SU-DHL-6 (cell line): ENCODE measurements at regions not wholly inside any gene's neighbourhood (a gene's known extent, or its start where the extent isn't known, plus 50 kb on each side); places are given as distances from the start of the nearest gene placed in this dataset.

Source experiments
- H2AFZ ChIP-seq: fragments of 200-600 bp; sonication (generic); 2 replicates; pipeline ENCODE4 v1.6.1; 2014; ENCODE audit warnings: low read depth, mild to moderate bottlenecking, moderate library complexity, mixed read lengths, antibody characterized with exemption, low read length; ENCODE audit not compliant: severe bottlenecking
- H3F3A ChIP-seq: fragments of 200-600 bp; shearing (Covaris generic); 2 replicates; pipeline ENCODE4 v1.6.0; 2016; ENCODE audit warnings: antibody characterized with exemption, mild to moderate bottlenecking; ENCODE audit not compliant: insufficient read depth
- H3K27ac ChIP-seq: fragments of 200-600 bp; sonication (generic); 2 replicates; pipeline ENCODE4 v1.5.1; 2016; ENCODE audit warnings: low read depth, mild to moderate bottlenecking, low read length, moderate library complexity, mixed read lengths
- H3K27me3 ChIP-seq: fragments of 200-600 bp; sonication (generic), shearing (Covaris generic); 2 replicates; pipeline ENCODE4 v1.6.0; 2014; ENCODE audit warnings: mild to moderate bottlenecking, low read length
- H3K36me3 ChIP-seq: fragments of 200-600 bp; sonication (generic); 2 replicates; pipeline ENCODE4 v1.6.1; 2014; ENCODE audit warnings: mild to moderate bottlenecking, low read length, mixed read lengths
- H3K4me2 ChIP-seq: fragments of 300-600, 200-600 bp; shearing (Covaris generic), sonication (generic); 2 replicates; pipeline ENCODE4 v1.6.0; 2014; ENCODE audit warnings: low read length, low read depth, mild to moderate bottlenecking; ENCODE audit not compliant: poor library complexity, severe bottlenecking
- H3K4me3 ChIP-seq: fragments of 200-600 bp; sonication (generic); 2 replicates; pipeline ENCODE4 v1.5.1; 2014; ENCODE audit warnings: antibody characterized with exemption, low read length, mild to moderate bottlenecking, mixed read lengths; ENCODE audit not compliant: insufficient read depth, poor library complexity, severe bottlenecking
- H3K79me2 ChIP-seq: fragments of 200-600 bp; sonication (generic); 2 replicates; pipeline ENCODE4 v1.6.1; 2014; ENCODE audit warnings: mild to moderate bottlenecking, low read length, moderate library complexity; ENCODE audit not compliant: insufficient read depth
- H3K9ac ChIP-seq: fragments of 200-600 bp; sonication (generic); 2 replicates; pipeline ENCODE4 v1.7.0; 2014; ENCODE audit warnings: mild to moderate bottlenecking, low read length
- H3K9me2 ChIP-seq: fragments of 200-600 bp; sonication (generic); replicated peaks from 2 replicates; pipeline ENCODE4 v1.6.1; 2014; ENCODE audit warnings: low read length; ENCODE audit not compliant: insufficient read depth
- H3K9me3 ChIP-seq: fragments of 200-600 bp; sonication (generic); 2 replicates; pipeline ENCODE4 v1.6.1; 2014; ENCODE audit warnings: low read length, mixed read lengths; ENCODE audit not compliant: insufficient read depth
- H4K20me1 ChIP-seq: fragments of 200-600 bp; sonication (generic); 2 replicates; pipeline ENCODE4 v1.6.1; 2014; ENCODE audit warnings: low read depth, mild to moderate bottlenecking, antibody characterized with exemption, low read length, moderate library complexity, mixed read lengths
- CTCF ChIP-seq: fragments of 200-600 bp; sonication (generic); IDR thresholded peaks from one replicate; pipeline ENCODE4 v1.5.1; 2017; ENCODE audit warnings: antibody characterized with exemption, mild to moderate bottlenecking, low read length, moderate library complexity; ENCODE audit not compliant: insufficient read depth, poor library complexity, severe bottlenecking
- EZH2phosphoT487 ChIP-seq: fragments of 200-600 bp; sonication (generic), shearing (Covaris generic); conservative IDR thresholded peaks from 2 replicates; pipeline ENCODE4 v1.6.1; 2018; ENCODE audit warnings: mild to moderate bottlenecking, antibody characterized with exemption, low read length, moderate library complexity, mixed read lengths

GRCh38 chr4:180280726-180281297 lies 1962.4 kb upstream of the TENM3 start:
- Histone ChIP-seq H2AFZ (no peak overlapping the region), H3F3A (no peaks in the 10 kb centered on the region), H3K9ac (no peak overlapping the region), H3K36me3 (no peaks in the 10 kb centered on the region), H3K9me3 (no peaks in the 10 kb centered on the region), H3K4me2 (no peak overlapping the region), H3K27ac (no peak overlapping the region), H3K4me3 (no peak overlapping the region), H3K79me2 (no peaks in the 10 kb centered on the region), H3K27me3 (no peaks in the 10 kb centered on the region), H3K9me2 (no peaks in the 10 kb centered on the region), H4K20me1 (no peaks in the 10 kb centered on the region)
- TF ChIP-seq CTCF (no peak), EZH2phosphoT487 (no peak)

- H3K27ac ChIP-seq: no peak overlapping the region
- H3K36me3 ChIP-seq: no peaks in the 10 kb centered on the region
- no peak overlapping the region for H3K9ac ChIP-seq
- H3K9me3 ChIP-seq: no peaks in the 10 kb centered on the region
- H3K4me3 ChIP-seq: no peak overlapping the region
- H3K4me2 ChIP-seq: no peak overlapping the region
- H3K79me2 ChIP-seq: no peaks in the 10 kb centered on the region
- no peaks in the 10 kb centered on the region for H3F3A ChIP-seq
- no peaks in the 10 kb centered on the region for H3K27me3 ChIP-seq
- no peak overlapping the region for H2AFZ ChIP-seq
- TF ChIP-seq EZH2phosphoT487: no peak
- no peak for TF ChIP-seq CTCF
- no peaks in the 10 kb centered on the region for H3K9me2 ChIP-seq
- H4K20me1 ChIP-seq: no peaks in the 10 kb centered on the region
Measured at GRCh38 chr4:180281724-180282123, 1961.5 kb upstream of the TENM3 start.

GRCh38 chr4:180284267-180284666 lies 1958.9 kb upstream of the TENM3 start:
- no peak overlapping the region for H3K27ac ChIP-seq
- no peaks in the 10 kb centered on the region for H3F3A ChIP-seq
- no peak overlapping the region for H3K4me3 ChIP-seq
- H3K9me2 ChIP-seq: no peaks in the 10 kb centered on the region
- no peak overlapping the region for H3K9ac ChIP-seq
- H3K27me3 ChIP-seq: no peaks in the 10 kb centered on the region
- no peaks in the 10 kb centered on the region for H3K36me3 ChIP-seq
- H3K4me2 ChIP-seq: no peak overlapping the region
- no peaks in the 10 kb centered on the region for H4K20me1 ChIP-seq
- H3K9me3 ChIP-seq: no peaks in the 10 kb centered on the region
- no peak overlapping the region for H2AFZ ChIP-seq
- no peaks in the 10 kb centered on the region for H3K79me2 ChIP-seq
- TF ChIP-seq EZH2phosphoT487 (no peak), CTCF (no peak)
